ENCODE measurements at regions not wholly inside any gene's neighbourhood (a gene's known extent, or its start where the extent isn't known, plus 50 kb on each side); places are given as distances from the start of the nearest gene placed in this dataset.

- Histone ChIP-seq H3K27ac (ENCODE audit: low read length, poor library complexity, severe bottlenecking) (no peak overlapping the region), H4K91ac (ENCODE audit: low read length) (no peak overlapping the region)
Measured at GRCh38 chrX:117215683-117216082, 752.9 kb upstream of the CT83 start.

GRCh38 chrX:117196481-117196880 lies 733.7 kb upstream of the CT83 start:
- Histone ChIP-seq H3K36me3 (ENCODE audit: control insufficient read depth in 1 of 2, insufficient read depth in 2 of 2, low read depth in 1 of 2, low read length in 2 of 2) (no peaks in the 10 kb centered on the region), H3K79me1 (replicated peaks; ENCODE audit: low read length, poor library complexity, severe bottlenecking) (no peaks in the 10 kb centered on the region), H2AFZ (ENCODE audit: low read depth, low read length) (no peak overlapping the region), H3K4ac (ENCODE audit: low read depth in 1 of 2, low read length in 2 of 2) (no peak overlapping the region), H3K4me2 (ENCODE audit: low read length, poor library complexity, severe bottlenecking) (no peak overlapping the region), H3K23ac (ENCODE audit: low read length in 2 of 2) (no peak overlapping the region), H2AK5ac (ENCODE audit: low read length, severe bottlenecking) (no peak overlapping the region), H3K4me1 (ENCODE audit: control insufficient read depth, insufficient read depth, low read depth, low read length) (no peaks in the 10 kb centered on the region), H3K9me3 (ENCODE audit: control insufficient read depth, low read length) (peaks cover 2% of the 10 kb centered on the region), H3K27me3 (ENCODE audit: control insufficient read depth in 1 of 2, insufficient read depth in 1 of 2, low read length in 2 of 2) (no peaks in the 10 kb centered on the region), H2BK5ac (ENCODE audit: low read depth, low read length, poor library complexity, severe bottlenecking) (no peak overlapping the region), H2BK120ac (ENCODE audit: low read depth, low read length) (no peak overlapping the region), H4K91ac (ENCODE audit: low read length) (no peak overlapping the region), H2BK15ac (ENCODE audit: low read depth, poor library complexity, severe bottlenecking) (no peak overlapping the region), H3K4me3 (ENCODE audit: insufficient read depth in 1 of 2, low read depth in 1 of 2, low read length in 2 of 2) (no peak overlapping the region), H3K14ac (ENCODE audit: low read length in 2 of 2) (no peak overlapping the region), H3K9ac (ENCODE audit: low read length) (no peak overlapping the region), H2BK12ac (ENCODE audit: low read length in 2 of 2) (no peak overlapping the region), H3K18ac (ENCODE audit: low read depth in 1 of 2, low read length in 2 of 2) (no peak overlapping the region), H3K27ac (ENCODE audit: low read length, poor library complexity, severe bottlenecking) (no peak overlapping the region), H4K8ac (ENCODE audit: low read length) (no peak overlapping the region)
- WGBS = 30% methylated on average over 3 of the region's 3 CpGs
- DNase-seq = no peak

More at GRCh38 chrX:117215683-117216082, 752.9 kb upstream of the CT83 start:
- Histone ChIP-seq H3K4me3 (ENCODE audit: insufficient read depth in 1 of 2, low read depth in 1 of 2, low read length in 2 of 2) (no peak overlapping the region), H3K9ac (ENCODE audit: low read length) (no peak overlapping the region), H2AK5ac (ENCODE audit: low read length, severe bottlenecking) (no peak overlapping the region), H3K36me3 (ENCODE audit: control insufficient read depth in 1 of 2, insufficient read depth in 2 of 2, low read depth in 1 of 2, low read length in 2 of 2) (no peaks in the 10 kb centered on the region), H4K8ac (ENCODE audit: low read length) (no peak overlapping the region), H3K4me2 (ENCODE audit: low read length, poor library complexity, severe bottlenecking) (no peak overlapping the region), H3K9me3 (ENCODE audit: control insufficient read depth, low read length) (peaks cover 12% of the 10 kb centered on the region), H3K79me1 (replicated peaks; ENCODE audit: low read length, poor library complexity, severe bottlenecking) (no peaks in the 10 kb centered on the region), H2BK120ac (ENCODE audit: low read depth, low read length) (no peak overlapping the region), H2BK5ac (ENCODE audit: low read depth, low read length, poor library complexity, severe bottlenecking) (no peak overlapping the region), H3K4me1 (ENCODE audit: control insufficient read depth, insufficient read depth, low read depth, low read length) (no peaks in the 10 kb centered on the region), H2BK12ac (ENCODE audit: low read length in 2 of 2) (no peak overlapping the region), H3K14ac (ENCODE audit: low read length in 2 of 2) (no peak overlapping the region), H3K18ac (ENCODE audit: low read depth in 1 of 2, low read length in 2 of 2) (no peak overlapping the region), H3K4ac (ENCODE audit: low read depth in 1 of 2, low read length in 2 of 2) (no peak overlapping the region), H2BK15ac (ENCODE audit: low read depth, poor library complexity, severe bottlenecking) (no peak overlapping the region), H2AFZ (ENCODE audit: low read depth, low read length) (no peak overlapping the region), H3K27me3 (ENCODE audit: control insufficient read depth in 1 of 2, insufficient read depth in 1 of 2, low read length in 2 of 2) (no peaks in the 10 kb centered on the region), H3K23ac (ENCODE audit: low read length in 2 of 2) (no peak overlapping the region)
- DNase-seq = no peak
- no CpG with 5 or more reads among the region's 1 CpG for WGBS

- Histone ChIP-seq H3K79me1 (replicated peaks; ENCODE audit: low read length, poor library complexity, severe bottlenecking) (no peaks in the 10 kb centered on the region), H3K23ac (ENCODE audit: low read length in 2 of 2) (no peak overlapping the region), H2BK12ac (ENCODE audit: low read length in 2 of 2) (no peak overlapping the region), H3K36me3 (ENCODE audit: control insufficient read depth in 1 of 2, insufficient read depth in 2 of 2, low read depth in 1 of 2, low read length in 2 of 2) (no peaks in the 10 kb centered on the region), H3K14ac (ENCODE audit: low read length in 2 of 2) (no peak overlapping the region), H2AFZ (ENCODE audit: low read depth, low read length) (no peak overlapping the region), H2BK5ac (ENCODE audit: low read depth, low read length, poor library complexity, severe bottlenecking) (no peak overlapping the region), H4K91ac (ENCODE audit: low read length) (no peak overlapping the region), H4K8ac (ENCODE audit: low read length) (no peak overlapping the region), H3K4me3 (ENCODE audit: insufficient read depth in 1 of 2, low read depth in 1 of 2, low read length in 2 of 2) (no peak overlapping the region), H3K9me3 (ENCODE audit: control insufficient read depth, low read length) (peaks cover 5% of the 10 kb centered on the region), H2BK15ac (ENCODE audit: low read depth, poor library complexity, severe bottlenecking) (no peak overlapping the region), H2BK120ac (ENCODE audit: low read depth, low read length) (no peak overlapping the region), H3K4me1 (ENCODE audit: control insufficient read depth, insufficient read depth, low read depth, low read length) (no peaks in the 10 kb centered on the region), H3K9ac (ENCODE audit: low read length) (no peak overlapping the region), H2AK5ac (ENCODE audit: low read length, severe bottlenecking) (no peak overlapping the region), H3K4me2 (ENCODE audit: low read length, poor library complexity, severe bottlenecking) (no peak overlapping the region), H3K18ac (ENCODE audit: low read depth in 1 of 2, low read length in 2 of 2) (no peak overlapping the region), H3K27ac (ENCODE audit: low read length, poor library complexity, severe bottlenecking) (no peak overlapping the region), H3K27me3 (ENCODE audit: control insufficient read depth in 1 of 2, insufficient read depth in 1 of 2, low read length in 2 of 2) (no peaks in the 10 kb centered on the region), H3K4ac (ENCODE audit: low read depth in 1 of 2, low read length in 2 of 2) (no peak overlapping the region)
- DNase-seq = no peak
Measured at GRCh38 chrX:117147249-117147648, 684.5 kb upstream of the CT83 start.

- H3K9ac ChIP-seq (ENCODE audit: low read length) = no peak overlapping the region
- H3K79me1 ChIP-seq (replicated peaks; ENCODE audit: low read length, poor library complexity, severe bottlenecking) = no peaks in the 10 kb centered on the region
- H2BK12ac ChIP-seq (ENCODE audit: low read length in 2 of 2) = no peak overlapping the region
- 63% methylated on average over 1 of the region's 2 CpGs for WGBS
- no peak overlapping the region for H3K4me2 ChIP-seq (ENCODE audit: low read length, poor library complexity, severe bottlenecking)
- no peak overlapping the region for H2BK15ac ChIP-seq (ENCODE audit: low read depth, poor library complexity, severe bottlenecking)
- no peak overlapping the region for H3K14ac ChIP-seq (ENCODE audit: low read length in 2 of 2)
- H3K36me3 ChIP-seq (ENCODE audit: control insufficient read depth in 1 of 2, insufficient read depth in 2 of 2, low read depth in 1 of 2, low read length in 2 of 2) = no peaks in the 10 kb centered on the region
- no peak overlapping the region for H2BK120ac ChIP-seq (ENCODE audit: low read depth, low read length)
- no peak overlapping the region for H3K4me3 ChIP-seq (ENCODE audit: insufficient read depth in 1 of 2, low read depth in 1 of 2, low read length in 2 of 2)
- no peaks in the 10 kb centered on the region for H3K4me1 ChIP-seq (ENCODE audit: control insufficient read depth, insufficient read depth, low read depth, low read length)
- no peak overlapping the region for H4K8ac ChIP-seq (ENCODE audit: low read length)
- H2AK5ac ChIP-seq (ENCODE audit: low read length, severe bottlenecking) = no peak overlapping the region
- no peak overlapping the region for H4K91ac ChIP-seq (ENCODE audit: low read length)
- H3K23ac ChIP-seq (ENCODE audit: low read length in 2 of 2) = no peak overlapping the region
- no peak overlapping the region for H3K18ac ChIP-seq (ENCODE audit: low read depth in 1 of 2, low read length in 2 of 2)
- no peak overlapping the region for H3K27ac ChIP-seq (ENCODE audit: low read length, poor library complexity, severe bottlenecking)
- no peak overlapping the region for H3K4ac ChIP-seq (ENCODE audit: low read depth in 1 of 2, low read length in 2 of 2)
- no peak overlapping the region for H2BK5ac ChIP-seq (ENCODE audit: low read depth, low read length, poor library complexity, severe bottlenecking)
- H3K27me3 ChIP-seq (ENCODE audit: control insufficient read depth in 1 of 2, insufficient read depth in 1 of 2, low read length in 2 of 2) = no peaks in the 10 kb centered on the region
- no peaks in the 10 kb centered on the region for H3K9me3 ChIP-seq (ENCODE audit: control insufficient read depth, low read length)
- H2AFZ ChIP-seq (ENCODE audit: low read depth, low read length) = no peak overlapping the region
- no peak for DNase-seq
Measured at GRCh38 chrX:117138070-117138469, 675.3 kb upstream of the CT83 start.

All from mesenchymal stem cell (in vitro differentiated cells and primary cell).